TTC549 (cell line): ENCODE measurements at regions not wholly inside any gene's neighbourhood (a gene's known extent, or its start where the extent isn't known, plus 50 kb on each side); places are given as distances from the start of the nearest gene placed in this dataset.

ENCODE experiments used
- FAIRE-seq: peaks from 2 replicates; lab custom pipeline; 2012; peaks lifted over from hg19 to GRCh38; lab: Jason Lieb, UNC

- FAIRE-seq: no peak
Measured at GRCh38 chr7:86947929-86948328, 111.5 kb downstream of the ELAPOR2 start.

GRCh38 chr7:86943447-86943846, 116.0 kb downstream of the ELAPOR2 start:
- FAIRE-seq: no peak

- FAIRE-seq: no peak
Measured at GRCh38 chr7:86942995-86943394, 116.5 kb downstream of the ELAPOR2 start.

GRCh38 chr7:86942081-86942480, 117.4 kb downstream of the ELAPOR2 start:
- FAIRE-seq: no peak

- peak; percentile 63 for FAIRE-seq
Measured at GRCh38 chr7:86939197-86939814, 120.1 kb downstream of the ELAPOR2 start.

GRCh38 chr7:86937363-86937878, 122.0 kb downstream of the ELAPOR2 start:
- FAIRE-seq: no peak

- no peak for FAIRE-seq
Measured at GRCh38 chr7:86933295-86933845, 126.1 kb downstream of the ELAPOR2 start.

GRCh38 chr7:86932038-86932512, 127.4 kb downstream of the ELAPOR2 start:
- no peak for FAIRE-seq

GRCh38 chr7:86931439-86931838, 128.0 kb downstream of the ELAPOR2 start:
- FAIRE-seq: no peak

GRCh38 chr7:86930554-86931307, 128.7 kb downstream of the ELAPOR2 start:
- no peak for FAIRE-seq

GRCh38 chr7:86929293-86930109, 130.0 kb downstream of the ELAPOR2 start:
- FAIRE-seq: no peak

GRCh38 chr7:86928308-86928707, 131.1 kb downstream of the ELAPOR2 start:
- no peak for FAIRE-seq

GRCh38 chr7:86926732-86927131, 132.7 kb downstream of the ELAPOR2 start:
- peak; percentile 50 for FAIRE-seq

- no peak for FAIRE-seq
Measured at GRCh38 chr7:86925221-86925620, 134.2 kb downstream of the ELAPOR2 start.

- no peak for FAIRE-seq
Measured at GRCh38 chr7:86923527-86923926, 135.9 kb downstream of the ELAPOR2 start.

- no peak for FAIRE-seq
Measured at GRCh38 chr7:86920154-86920553, 139.3 kb downstream of the ELAPOR2 start.

- no peak for FAIRE-seq
Measured at GRCh38 chr7:86918245-86918644, 141.2 kb downstream of the ELAPOR2 start.

- FAIRE-seq: no peak
Measured at GRCh38 chr7:86916277-86916825, 143.1 kb downstream of the ELAPOR2 start.

GRCh38 chr7:86914551-86914950, 144.9 kb downstream of the ELAPOR2 start:
- FAIRE-seq: peak; percentile 53
